Astrocyte of the spinal cord (primary cell): ENCODE measurements at regions not wholly inside any gene's neighbourhood (a gene's known extent, or its start where the extent isn't known, plus 50 kb on each side); places are given as distances from the start of the nearest gene placed in this dataset.

Experiments
- DNase-seq: peaks from one replicate; pipeline ENCODE4 v3.0.0; 2011; ENCODE audit warnings: low read depth, low spot score
- H3K4me3 ChIP-seq: 2 replicates; pipeline ENCODE4 v1.5.1; 2011; ENCODE audit warnings: low read depth, mild to moderate bottlenecking, low read length, moderate library complexity
- in situ Hi-C: cut with HindIII; loops from 2 replicates; pipeline ENCODE4 v1.10.0; 2017; ENCODE audit warnings: low sequenced_read_pairs
- TF ChIP-seq, protein P1 (sequence below): IDR thresholded peaks from 2 replicates; pipeline ENCODE4 v1.5.1; 2012; ENCODE audit warnings: low read depth, mild to moderate bottlenecking, low read length, inconsistent platforms

DNA sequence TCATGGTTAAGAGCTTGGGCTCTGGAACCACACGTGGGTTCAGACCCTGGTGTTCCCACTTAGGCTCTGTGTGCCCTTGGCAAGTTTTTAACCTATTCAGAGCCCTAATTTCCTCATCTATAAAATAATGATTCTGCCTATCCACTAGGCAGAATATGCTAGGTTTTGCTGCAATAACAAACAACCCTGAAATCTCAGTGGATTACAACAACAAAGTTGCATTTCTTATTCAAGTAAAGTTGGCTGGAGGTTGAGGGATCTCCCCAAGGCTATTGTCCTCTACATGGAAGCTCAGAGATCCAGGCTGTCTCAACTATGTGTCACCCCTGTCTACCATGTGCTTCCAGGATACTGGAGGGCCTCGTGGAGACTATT lies 275.4 kb upstream of the SIX2 start:
- DNase-seq: no peak
- TF ChIP-seq, protein P1, sequence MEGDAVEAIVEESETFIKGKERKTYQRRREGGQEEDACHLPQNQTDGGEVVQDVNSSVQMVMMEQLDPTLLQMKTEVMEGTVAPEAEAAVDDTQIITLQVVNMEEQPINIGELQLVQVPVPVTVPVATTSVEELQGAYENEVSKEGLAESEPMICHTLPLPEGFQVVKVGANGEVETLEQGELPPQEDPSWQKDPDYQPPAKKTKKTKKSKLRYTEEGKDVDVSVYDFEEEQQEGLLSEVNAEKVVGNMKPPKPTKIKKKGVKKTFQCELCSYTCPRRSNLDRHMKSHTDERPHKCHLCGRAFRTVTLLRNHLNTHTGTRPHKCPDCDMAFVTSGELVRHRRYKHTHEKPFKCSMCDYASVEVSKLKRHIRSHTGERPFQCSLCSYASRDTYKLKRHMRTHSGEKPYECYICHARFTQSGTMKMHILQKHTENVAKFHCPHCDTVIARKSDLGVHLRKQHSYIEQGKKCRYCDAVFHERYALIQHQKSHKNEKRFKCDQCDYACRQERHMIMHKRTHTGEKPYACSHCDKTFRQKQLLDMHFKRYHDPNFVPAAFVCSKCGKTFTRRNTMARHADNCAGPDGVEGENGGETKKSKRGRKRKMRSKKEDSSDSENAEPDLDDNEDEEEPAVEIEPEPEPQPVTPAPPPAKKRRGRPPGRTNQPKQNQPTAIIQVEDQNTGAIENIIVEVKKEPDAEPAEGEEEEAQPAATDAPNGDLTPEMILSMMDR: no peak
- H3K4me3 ChIP-seq: no peak overlapping the region
- in situ Hi-C loops: no loop called here

DNA sequence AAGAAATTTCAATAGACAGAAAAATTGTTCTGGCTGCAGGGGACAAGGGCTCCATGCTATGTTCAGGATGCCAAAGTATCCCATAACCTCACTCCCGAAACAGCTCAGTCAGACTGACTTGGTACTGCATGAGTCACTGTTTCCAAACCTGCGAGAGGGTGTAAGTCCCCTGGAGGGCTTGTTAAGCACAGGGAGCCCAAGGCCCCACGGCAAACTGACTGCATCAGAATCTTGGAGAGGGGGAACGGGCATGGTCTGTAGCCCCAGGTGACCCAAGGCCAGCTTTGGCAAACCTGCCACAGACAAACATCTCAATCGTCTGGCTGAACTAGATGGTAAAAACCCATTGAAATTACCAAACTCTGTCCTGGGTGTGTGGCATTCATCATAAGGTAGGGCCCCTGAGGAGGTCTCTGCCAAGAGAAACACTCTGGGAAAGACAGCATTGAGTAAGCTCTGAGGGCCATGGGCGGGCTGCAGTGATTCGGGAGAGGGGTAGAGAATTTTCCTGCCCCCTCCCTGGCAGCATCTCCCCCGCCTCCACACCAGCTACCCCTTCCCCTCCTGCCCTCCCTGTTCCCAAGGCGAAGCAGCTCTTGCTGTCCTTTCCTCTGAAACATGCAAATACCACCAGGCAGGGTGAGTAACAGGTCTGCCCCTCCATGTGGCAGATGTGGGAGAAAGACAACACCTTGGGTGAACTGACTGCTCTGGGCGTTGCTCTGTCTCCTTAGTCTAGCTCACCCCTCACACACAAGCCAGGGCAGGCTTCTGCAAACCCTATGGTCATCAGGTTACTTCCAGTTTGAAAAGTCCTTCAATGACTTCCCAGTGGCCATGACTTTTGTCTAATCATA lies 274.7 kb upstream of the SIX2 start:
- DNase-seq: peak; percentile 83
- no peak overlapping the region for H3K4me3 ChIP-seq
- in situ Hi-C loops: no loop called here
- TF ChIP-seq, protein P1: no peak

DNA sequence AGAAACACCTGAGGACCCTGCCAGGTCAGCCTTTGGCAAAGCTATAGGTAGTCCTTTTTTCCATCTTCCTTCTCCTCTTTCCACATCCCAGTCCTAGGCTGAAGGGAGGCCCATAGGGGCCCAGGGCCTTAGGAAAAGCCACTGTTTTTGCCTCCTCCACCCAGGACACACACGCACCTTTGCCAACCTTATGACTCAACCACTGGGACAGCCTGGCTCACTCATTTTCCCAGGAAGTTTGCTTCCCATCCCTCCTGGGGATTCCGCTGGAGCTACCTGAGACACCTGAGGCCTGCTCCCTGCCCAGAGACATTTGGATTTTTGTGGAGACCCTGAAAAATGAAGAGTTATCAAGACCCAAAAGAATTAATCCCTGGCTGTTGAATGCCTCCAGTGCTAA lies 273.4 kb upstream of the SIX2 start:
- no peak for DNase-seq
- no peak overlapping the region for H3K4me3 ChIP-seq
- in situ Hi-C loops: no loop called here
- TF ChIP-seq, protein P1: no peak

DNA sequence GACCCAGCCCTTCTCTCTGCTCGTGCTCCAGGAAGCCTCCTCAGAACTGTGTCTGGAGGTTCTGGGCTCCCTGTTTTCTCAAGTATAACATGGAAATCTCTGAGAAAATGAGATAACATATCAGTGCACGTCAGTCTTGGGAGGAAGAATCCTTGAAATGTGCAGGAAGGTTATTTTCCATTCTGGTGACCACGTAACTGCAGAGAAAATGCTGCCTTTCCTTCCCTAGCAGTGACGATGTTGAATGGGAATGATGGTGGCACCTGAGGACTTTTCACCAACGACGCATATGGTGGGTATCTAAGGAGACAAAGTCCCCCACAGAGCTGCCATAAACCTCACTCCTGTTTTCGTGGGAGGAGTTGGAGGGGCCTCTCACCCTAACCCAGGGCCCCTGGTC lies 272.1 kb upstream of the SIX2 start:
- no peak for DNase-seq
- in situ Hi-C loops: no loop called here
- TF ChIP-seq, protein P1: no peak
- no peak overlapping the region for H3K4me3 ChIP-seq

DNA sequence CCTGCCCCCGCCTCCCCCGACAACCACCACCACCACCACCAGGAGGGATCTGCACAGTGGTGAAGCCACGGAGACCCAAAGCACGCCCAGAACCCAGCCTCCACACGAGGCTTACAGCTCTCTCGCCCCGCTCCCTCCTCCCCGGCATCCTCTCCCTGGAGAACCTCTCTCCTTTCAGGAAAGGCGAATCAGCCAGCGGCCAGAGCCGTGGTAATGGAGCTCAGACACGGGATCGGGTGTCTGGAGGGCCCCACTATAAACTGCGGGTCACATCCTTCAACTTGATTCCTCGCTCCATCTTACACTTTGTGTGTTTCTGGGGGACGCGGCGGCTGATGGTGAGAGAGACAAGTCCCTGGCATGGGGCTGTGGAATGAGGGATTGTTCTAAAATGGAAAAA lies 271.5 kb upstream of the SIX2 start:
- TF ChIP-seq, protein P1: no peak

DNA sequence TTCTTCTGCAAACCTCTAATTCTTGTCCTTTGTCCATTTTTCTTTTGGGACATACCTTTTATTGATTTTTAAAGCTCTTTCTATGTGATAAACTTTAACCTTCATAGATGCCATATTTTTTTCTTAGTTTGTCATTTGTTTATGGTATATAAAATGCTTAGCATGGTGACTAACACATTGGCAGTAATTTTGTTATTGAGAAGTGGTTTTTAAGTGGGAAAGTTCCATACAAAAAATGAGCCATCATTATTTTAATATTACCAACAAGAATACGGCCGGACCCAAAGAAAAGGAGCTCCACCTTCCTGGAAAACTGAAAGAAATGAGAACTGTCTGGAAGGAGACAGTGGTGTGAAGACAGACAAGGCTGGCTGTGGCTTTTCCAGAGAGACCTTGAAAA lies 270.1 kb upstream of the SIX2 start:
- no peak for DNase-seq
- TF ChIP-seq, protein P1: no peak
- in situ Hi-C loops: no loop called here
- H3K4me3 ChIP-seq: no peak overlapping the region

More for the DNA sequence above, 271.5 kb upstream of the SIX2 start:
- no peak overlapping the region for H3K4me3 ChIP-seq
- in situ Hi-C loops: no loop called here
- DNase-seq: no peak
